ENCODE measurements at regions not wholly inside any gene's neighbourhood (a gene's known extent, or its start where the extent isn't known, plus 50 kb on each side); places are given as distances from the start of the nearest gene placed in this dataset.

DNA sequence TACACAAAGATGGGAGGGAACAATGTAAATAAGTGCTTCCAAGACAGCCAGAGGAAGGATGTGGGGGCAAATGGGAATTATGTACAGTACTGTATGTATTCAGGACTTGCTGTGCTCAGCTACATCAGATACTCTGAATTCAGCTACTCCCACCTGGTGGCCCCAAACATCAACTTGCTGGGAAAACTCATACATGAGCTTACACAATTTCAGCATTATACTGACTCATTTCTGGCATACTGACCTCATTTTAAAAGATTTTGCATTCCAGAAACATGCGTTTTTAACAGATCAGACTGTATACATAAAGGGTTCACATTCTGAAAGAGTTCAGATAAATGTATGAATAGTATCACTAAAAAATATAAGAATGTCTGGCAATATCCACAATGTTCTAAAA is 59.7 kb downstream of the GPX5 start:
- H3K36me3 ChIP-seq (ENCODE audit: control insufficient read depth, insufficient read depth, low read length), result no peaks in the 10 kb centered on the region
- ATAC-seq (ENCODE audit: low read depth in 2 of 2) (no peak), DNase-seq (no peak)
- peaks cover 42% of the 10 kb centered on the region for H3K27me3 ChIP-seq (ENCODE audit: control insufficient read depth, insufficient read depth, low read length)
- peaks cover 12% of the 10 kb centered on the region for H3K4me1 ChIP-seq (ENCODE audit: control insufficient read depth, insufficient read depth, low read length, poor library complexity, severe bottlenecking)
- Mint-ChIP-seq H3K27ac (no peak overlapping the region), H3K4me1 (peaks cover 4 to 32% (median 11%) of the 10 kb centered on the region in 4 donors), H3K27me3 (peaks cover 70% of the 10 kb centered on the region), H3K36me3 (no peaks in the 10 kb centered on the region), H3K4me3 (peak overlapping the region in 1 of 4 donors; percentile 6), H3K9me3 (peaks cover 4 to 19% (median 9%) of the 10 kb centered on the region in 7 donors)
- no peak overlapping the region for H3K4me3 ChIP-seq (ENCODE audit: low read depth, low read length)
- peaks cover 6 to 13% of the 10 kb centered on the region in 2 experiments for H3K9me3 ChIP-seq (ENCODE audit: control insufficient read depth in 2 of 2, low read length in 2 of 2)
- H3K27ac ChIP-seq (ENCODE audit: insufficient read depth, low read length, poor library complexity, severe bottlenecking), result no peak overlapping the region

DNA sequence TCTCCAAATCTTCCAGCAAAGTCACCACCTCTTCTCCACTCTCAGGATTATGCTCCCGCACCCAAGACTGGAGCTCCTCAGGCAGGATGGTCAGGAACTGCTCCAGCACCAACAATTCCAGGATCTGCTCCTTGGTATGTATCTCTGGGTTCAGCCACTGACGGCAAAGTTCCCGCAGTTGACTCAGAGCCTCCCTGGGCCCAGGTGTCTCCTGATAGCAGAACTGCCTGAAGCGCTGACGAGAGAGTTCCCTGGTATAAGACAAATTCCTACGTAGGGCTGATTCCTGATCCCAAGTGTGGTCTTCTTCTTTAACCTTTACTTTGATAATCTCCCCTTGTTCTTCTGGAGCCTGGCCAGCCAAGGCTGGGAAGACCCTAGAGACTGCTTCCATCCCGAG is 60.6 kb downstream of the GPX5 start:
- H3K27me3 ChIP-seq (ENCODE audit: control insufficient read depth, insufficient read depth, low read length), result peaks cover 52% of the 10 kb centered on the region
- no peaks in the 10 kb centered on the region for H3K36me3 Mint-ChIP-seq
- H3K27me3 Mint-ChIP-seq, result peaks cover 80% of the 10 kb centered on the region
- no peak overlapping the region for H3K27ac ChIP-seq (ENCODE audit: insufficient read depth, low read length, poor library complexity, severe bottlenecking)
- H3K4me3 ChIP-seq (ENCODE audit: low read depth, low read length), result peak overlapping the region; percentile 64
- peaks cover 12% of the 10 kb centered on the region for H3K4me1 ChIP-seq (ENCODE audit: control insufficient read depth, insufficient read depth, low read length, poor library complexity, severe bottlenecking)
- no peak for ATAC-seq (ENCODE audit: low read depth in 2 of 2)
- peaks cover 6 to 16% of the 10 kb centered on the region in 2 experiments for H3K9me3 ChIP-seq (ENCODE audit: control insufficient read depth in 2 of 2, low read length in 2 of 2)
- peaks cover 4 to 19% (median 9%) of the 10 kb centered on the region in 7 donors for H3K9me3 Mint-ChIP-seq
- DNase-seq, result no peak
- H3K36me3 ChIP-seq (ENCODE audit: control insufficient read depth, insufficient read depth, low read length), result no peaks in the 10 kb centered on the region
- H3K27ac Mint-ChIP-seq, result no peak overlapping the region
- H3K4me3 Mint-ChIP-seq, result peak overlapping the region in 3 of 4 donors; percentile 85 to 88 (median 86)
- H3K4me1 Mint-ChIP-seq, result peaks cover 4 to 32% (median 11%) of the 10 kb centered on the region in 4 donors

DNA sequence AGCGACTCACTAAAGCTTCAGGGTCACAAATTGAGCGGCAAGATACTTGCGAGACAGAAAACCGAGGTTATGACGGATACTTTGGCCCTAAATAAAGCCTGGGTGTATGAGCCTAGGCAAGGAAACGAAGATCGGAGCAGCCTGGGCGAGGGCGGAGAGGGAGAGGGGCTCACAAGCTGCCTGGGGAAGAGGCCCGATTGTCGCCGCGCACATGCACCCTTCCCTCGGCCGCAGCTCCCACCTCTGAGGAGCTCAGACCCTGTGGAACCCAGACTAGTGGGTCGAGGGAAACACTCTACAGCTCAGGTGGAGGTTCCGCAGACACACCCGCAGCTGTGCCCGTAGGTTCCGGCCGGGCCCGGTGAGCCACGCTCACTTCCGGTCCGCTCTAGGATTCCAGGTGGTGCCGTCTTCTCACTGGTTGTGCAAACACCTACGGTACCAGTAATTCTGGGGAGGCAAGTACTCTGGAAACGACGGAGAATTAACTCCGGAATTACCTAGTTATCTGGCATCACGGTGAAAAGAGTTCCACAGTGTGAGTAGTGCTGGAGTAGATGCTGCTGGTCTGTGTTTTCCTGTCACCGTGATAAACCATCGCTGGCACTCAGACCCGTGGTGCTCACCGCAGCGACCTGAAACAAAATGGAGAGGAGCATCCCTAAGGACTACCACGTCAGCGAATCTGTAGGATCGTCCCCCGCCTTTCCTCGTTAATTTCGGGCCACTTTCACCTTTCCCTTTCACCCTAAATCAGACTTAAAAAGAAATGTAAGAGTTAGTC is 61.5 kb downstream of the GPX5 start:
- Histone ChIP-seq H3K4me3 (ENCODE audit: low read depth, low read length) (peak overlapping the region; percentile 64), H3K9me3 (ENCODE audit: control insufficient read depth in 2 of 2, low read length in 2 of 2) (peaks cover 6 to 16% of the 10 kb centered on the region in 2 experiments), H3K4me1 (ENCODE audit: control insufficient read depth, insufficient read depth, low read length, poor library complexity, severe bottlenecking) (peaks cover 12% of the 10 kb centered on the region), H3K36me3 (ENCODE audit: control insufficient read depth, insufficient read depth, low read length) (no peaks in the 10 kb centered on the region), H3K27ac (ENCODE audit: insufficient read depth, low read length, poor library complexity, severe bottlenecking) (no peak overlapping the region), H3K27me3 (ENCODE audit: control insufficient read depth, insufficient read depth, low read length) (peaks cover 54% of the 10 kb centered on the region)
- peak; percentile 78 to 80 for ATAC-seq (ENCODE audit: low read depth in 2 of 2)
- Mint-ChIP-seq H3K36me3 (no peaks in the 10 kb centered on the region), H3K9me3 (peaks cover 4 to 19% (median 10%) of the 10 kb centered on the region in 7 donors), H3K4me3 (peak overlapping the region; percentile 74 to 88 (median 86)), H3K4me1 (peaks cover 4 to 32% (median 11%) of the 10 kb centered on the region in 4 donors), H3K27ac (no peak overlapping the region), H3K27me3 (peaks cover 82% of the 10 kb centered on the region)
- peak; percentile 20 to 85 (median 61) for DNase-seq

DNA sequence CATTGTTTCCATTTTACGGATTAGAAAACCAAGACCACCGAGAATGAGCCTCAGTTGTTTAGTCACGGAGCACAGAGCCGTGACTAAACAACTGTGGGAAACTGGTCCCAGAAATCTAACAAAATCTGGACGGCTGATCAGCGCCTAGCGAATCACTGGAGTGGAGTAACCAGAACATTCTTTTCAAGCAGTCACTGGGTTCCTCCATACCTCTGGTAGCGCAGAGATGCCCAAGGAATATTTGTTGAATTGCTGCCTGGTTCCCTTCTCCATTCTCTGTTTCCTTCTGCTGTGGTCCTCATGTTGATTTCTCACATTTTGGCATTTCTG is 62.0 kb downstream of the GPX5 start:
- ATAC-seq (ENCODE audit: low read depth in 2 of 2), result no peak
- H3K9me3 Mint-ChIP-seq, result peaks cover 4 to 19% (median 10%) of the 10 kb centered on the region in 7 donors
- H3K4me1 Mint-ChIP-seq, result peaks cover 4 to 32% (median 11%) of the 10 kb centered on the region in 4 donors
- no peaks in the 10 kb centered on the region for H3K36me3 ChIP-seq (ENCODE audit: control insufficient read depth, insufficient read depth, low read length)
- H3K4me3 Mint-ChIP-seq, result peak overlapping the region; percentile 74 to 88 (median 86)
- peak overlapping the region; percentile 64 for H3K4me3 ChIP-seq (ENCODE audit: low read depth, low read length)
- no peak overlapping the region for H3K27ac Mint-ChIP-seq
- DNase-seq, result no peak
- H3K4me1 ChIP-seq (ENCODE audit: control insufficient read depth, insufficient read depth, low read length, poor library complexity, severe bottlenecking), result peaks cover 12% of the 10 kb centered on the region
- H3K27ac ChIP-seq (ENCODE audit: insufficient read depth, low read length, poor library complexity, severe bottlenecking), result no peak overlapping the region
- peaks cover 6 to 16% of the 10 kb centered on the region in 2 experiments for H3K9me3 ChIP-seq (ENCODE audit: control insufficient read depth in 2 of 2, low read length in 2 of 2)
- no peaks in the 10 kb centered on the region for H3K36me3 Mint-ChIP-seq
- H3K27me3 ChIP-seq (ENCODE audit: control insufficient read depth, insufficient read depth, low read length), result peaks cover 54% of the 10 kb centered on the region
- H3K27me3 Mint-ChIP-seq, result peaks cover 84% of the 10 kb centered on the region

DNA sequence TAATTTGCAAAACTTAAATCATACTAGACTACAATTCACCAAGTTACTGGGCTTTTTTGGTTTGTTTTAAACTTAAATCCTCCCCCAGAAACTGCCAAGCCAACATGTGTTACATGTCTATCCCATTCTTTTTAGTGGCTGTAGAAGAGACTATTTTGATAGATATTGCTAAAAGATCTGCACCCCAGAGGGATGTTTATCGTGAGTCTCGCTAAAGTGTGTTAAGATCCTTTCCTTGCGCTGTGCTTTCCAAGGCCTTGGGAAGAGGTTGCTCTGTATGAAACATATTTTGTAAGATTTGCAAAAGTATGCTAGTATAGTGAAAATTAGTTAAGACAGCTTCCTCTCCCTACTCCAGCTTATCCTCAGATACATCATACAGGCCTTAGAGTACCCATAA is 63.0 kb downstream of the GPX5 start:
- Histone ChIP-seq H3K27ac (ENCODE audit: insufficient read depth, low read length, poor library complexity, severe bottlenecking) (no peak overlapping the region), H3K36me3 (ENCODE audit: control insufficient read depth, insufficient read depth, low read length) (no peaks in the 10 kb centered on the region), H3K4me1 (ENCODE audit: control insufficient read depth, insufficient read depth, low read length, poor library complexity, severe bottlenecking) (peaks cover 12% of the 10 kb centered on the region), H3K9me3 (ENCODE audit: control insufficient read depth in 2 of 2, low read length in 2 of 2) (peaks cover 6 to 16% of the 10 kb centered on the region in 2 experiments), H3K4me3 (ENCODE audit: low read depth, low read length) (no peak overlapping the region), H3K27me3 (ENCODE audit: control insufficient read depth, insufficient read depth, low read length) (peaks cover 54% of the 10 kb centered on the region)
- Mint-ChIP-seq H3K36me3 (no peaks in the 10 kb centered on the region), H3K9me3 (peaks cover 4 to 21% (median 10%) of the 10 kb centered on the region in 7 donors), H3K27ac (no peak overlapping the region), H3K4me3 (peak overlapping the region in 1 of 4 donors; percentile 13), H3K4me1 (peaks cover 4 to 32% (median 11%) of the 10 kb centered on the region in 4 donors), H3K27me3 (peaks cover 90% of the 10 kb centered on the region)
- DNase-seq (no peak), ATAC-seq (ENCODE audit: low read depth in 2 of 2) (no peak)

DNA sequence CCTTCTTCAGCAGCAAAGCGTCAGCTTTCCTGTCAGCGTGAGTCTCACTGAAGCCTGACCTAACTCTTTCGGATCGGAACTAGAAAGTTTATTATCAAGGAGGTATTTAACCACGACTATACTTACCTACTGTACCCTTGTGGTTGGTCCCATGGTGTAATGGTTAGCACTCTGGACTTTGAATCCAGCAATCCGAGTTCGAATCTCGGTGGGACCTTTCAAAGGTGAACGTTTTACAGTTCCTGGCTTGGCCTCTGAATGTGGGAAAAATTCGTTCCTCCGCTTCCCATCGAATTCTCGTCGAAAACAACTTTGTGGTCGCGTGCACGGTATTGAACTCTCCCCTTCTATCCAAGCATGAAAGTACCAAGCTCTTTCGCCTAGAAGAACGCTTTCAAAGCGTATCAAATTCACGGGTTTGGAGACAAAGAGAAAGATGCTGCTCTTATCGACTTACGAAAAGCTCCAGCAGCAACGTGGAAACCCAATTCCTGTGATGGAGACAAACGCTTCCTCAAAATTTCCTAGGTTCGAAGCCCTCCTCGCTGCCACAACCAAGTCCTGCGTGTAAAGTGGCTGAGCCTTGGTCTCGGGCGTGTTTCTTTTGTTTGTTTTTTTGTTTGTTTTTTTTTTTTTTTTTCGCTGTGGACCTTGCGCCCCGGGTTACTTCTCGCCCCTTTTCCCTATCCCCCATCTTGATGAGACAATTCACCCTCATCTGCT is 63.7 kb downstream of the GPX5 start:
- ATAC-seq (ENCODE audit: low read depth in 2 of 2) (no peak), DNase-seq (peak in 2 of 3 donors; percentile 34 to 50)
- H3K36me3 ChIP-seq (ENCODE audit: control insufficient read depth, insufficient read depth, low read length), result no peaks in the 10 kb centered on the region
- H3K27me3 Mint-ChIP-seq, result peaks cover 93% of the 10 kb centered on the region
- peaks cover 12% of the 10 kb centered on the region for H3K4me1 ChIP-seq (ENCODE audit: control insufficient read depth, insufficient read depth, low read length, poor library complexity, severe bottlenecking)
- peaks cover 6 to 16% of the 10 kb centered on the region in 2 experiments for H3K9me3 ChIP-seq (ENCODE audit: control insufficient read depth in 2 of 2, low read length in 2 of 2)
- H3K27ac ChIP-seq (ENCODE audit: insufficient read depth, low read length, poor library complexity, severe bottlenecking), result no peak overlapping the region
- peak overlapping the region in 3 of 4 donors; percentile 22 to 58 (median 49) for H3K4me3 Mint-ChIP-seq
- peaks cover 4 to 21% (median 10%) of the 10 kb centered on the region in 7 donors for H3K9me3 Mint-ChIP-seq
- peaks cover 54% of the 10 kb centered on the region for H3K27me3 ChIP-seq (ENCODE audit: control insufficient read depth, insufficient read depth, low read length)
- H3K27ac Mint-ChIP-seq, result peak overlapping the region in 1 of 3 donors; percentile 78
- H3K36me3 Mint-ChIP-seq, result no peaks in the 10 kb centered on the region
- H3K4me1 Mint-ChIP-seq, result peaks cover 4 to 32% (median 11%) of the 10 kb centered on the region in 4 donors
- H3K4me3 ChIP-seq (ENCODE audit: low read depth, low read length), result no peak overlapping the region

DNA sequence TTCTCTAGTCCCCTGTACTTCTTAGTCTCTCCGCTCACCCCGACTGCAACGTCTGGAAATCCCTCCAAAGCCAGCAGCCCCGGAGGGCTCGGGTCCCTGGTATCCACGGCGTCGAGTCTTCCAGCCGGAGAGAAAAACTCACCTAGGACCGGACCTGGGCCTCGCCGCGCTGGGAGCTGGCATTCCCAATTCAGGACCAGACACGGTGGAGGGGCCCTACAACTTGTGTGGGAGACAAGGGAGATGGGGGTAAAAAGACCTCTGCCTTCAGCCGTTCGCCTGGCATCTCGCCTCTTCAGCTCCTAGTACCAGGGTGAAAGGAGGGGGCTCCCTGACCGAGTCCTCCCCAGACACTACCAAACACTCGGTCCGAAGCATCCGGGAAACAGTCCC is 64.3 kb downstream of the GPX5 start:
- Mint-ChIP-seq H3K9me3 (peaks cover 2 to 23% (median 10%) of the 10 kb centered on the region in 7 donors), H3K27ac (peak overlapping the region in 1 of 3 donors; percentile 78), H3K36me3 (no peaks in the 10 kb centered on the region), H3K4me3 (peak overlapping the region in 2 of 4 donors; percentile 49 to 58), H3K27me3 (peaks cover 90% of the 10 kb centered on the region), H3K4me1 (peaks cover 4 to 32% (median 11%) of the 10 kb centered on the region in 4 donors)
- peaks cover 52% of the 10 kb centered on the region for H3K27me3 ChIP-seq (ENCODE audit: control insufficient read depth, insufficient read depth, low read length)
- no peak overlapping the region for H3K27ac ChIP-seq (ENCODE audit: insufficient read depth, low read length, poor library complexity, severe bottlenecking)
- no peak overlapping the region for H3K4me3 ChIP-seq (ENCODE audit: low read depth, low read length)
- ATAC-seq (ENCODE audit: low read depth in 2 of 2) (no peak), DNase-seq (no peak)
- peaks cover 12% of the 10 kb centered on the region for H3K4me1 ChIP-seq (ENCODE audit: control insufficient read depth, insufficient read depth, low read length, poor library complexity, severe bottlenecking)
- peaks cover 6 to 16% of the 10 kb centered on the region in 2 experiments for H3K9me3 ChIP-seq (ENCODE audit: control insufficient read depth in 2 of 2, low read length in 2 of 2)
- no peaks in the 10 kb centered on the region for H3K36me3 ChIP-seq (ENCODE audit: control insufficient read depth, insufficient read depth, low read length)

All from CD4-positive, CD25-positive, alpha-beta regulatory T cell (primary cell).